Prostate gland (tissue), 2 donors: ENCODE measurements at regions not wholly inside any gene's neighbourhood (a gene's known extent, or its start where the extent isn't known, plus 50 kb on each side); places are given as distances from the start of the nearest gene placed in this dataset.
"Not testable (repeated sequence)": the region's sequence is repeated elsewhere in the genome, so short reads cannot be mapped to it uniquely, and the experiment has no call there.

Experiments
- DNase-seq: peaks from one replicate; pipeline ENCODE4 v3.0.0-alpha.2; 2019; ENCODE audit warnings: low spot score
- H3K27ac ChIP-seq, 2 donors: fragments of 200-600 bp; sonication (generic); 2 replicates each; pipeline ENCODE4 v1.5.1; 2017 to 2019
- H3K27me3 ChIP-seq: fragments of 200-600 bp; sonication (generic); replicated peaks from 2 replicates; pipeline ENCODE4 v1.5.1; 2019; ENCODE audit not compliant: insufficient read depth
- H3K36me3 ChIP-seq, 2 donors: fragments of 200-600 bp; sonication (generic); 1 replicate in 1 of 2; 2 replicates in 1 of 2; pipeline versions ENCODE4 v1.5.1 to v1.8.1; 2017 to 2019
- H3K4me1 ChIP-seq: fragments of 200-600 bp; sonication (generic); replicated peaks from 2 replicates; pipeline ENCODE4 v1.5.1; 2019
- H3K4me3 ChIP-seq, 2 donors: fragments of 200-600 bp; sonication (generic); 2 replicates each; pipeline ENCODE4 v1.5.1; 2017 to 2019
- H3K9me3 ChIP-seq: fragments of 200-600 bp; sonication (generic); 2 replicates; pipeline ENCODE4 v1.5.1; 2017
- POLR2A ChIP-seq: fragments of 450-650 bp; IDR thresholded peaks from one replicate; pipeline ENCODE4 v1.6.1; 2016; ENCODE audit warnings: antibody characterized with exemption, mild to moderate bottlenecking
- POLR2AphosphoS5 ChIP-seq: sonication (generic); formaldehyde crosslinking; IDR thresholded peaks from one replicate; pipeline ENCODE4 v1.6.1; 2017; ENCODE audit warnings: antibody characterized with exemption
- WGBS: methylation state at CpG from one replicate; pipeline ENCODE4 v1.1.5; 2018; 5-methylcytosine and 5-hydroxymethylcytosine counted together
- intact Hi-C: fragments of 100-400 bp; cut with DNase I; formaldehyde crosslinking; loops from one replicate; pipeline ENCODE4 v1.14.2; 2022
- TF ChIP-seq, protein P1 (sequence below), 4 experiments: fragments of 200-600 bp in 2 of 4; fragments of 450-650 bp in 2 of 4; sonication (generic) in 2 of 4; IDR thresholded peaks; 1 replicate in 3 of 4; 2 replicates in 1 of 4; pipeline ENCODE4 v1.5.1; 2016 to 2019; ENCODE audit warnings: antibody characterized with exemption in 4 of 4, mild to moderate bottlenecking in 2 of 4, moderate library complexity in 2 of 4

DNA sequence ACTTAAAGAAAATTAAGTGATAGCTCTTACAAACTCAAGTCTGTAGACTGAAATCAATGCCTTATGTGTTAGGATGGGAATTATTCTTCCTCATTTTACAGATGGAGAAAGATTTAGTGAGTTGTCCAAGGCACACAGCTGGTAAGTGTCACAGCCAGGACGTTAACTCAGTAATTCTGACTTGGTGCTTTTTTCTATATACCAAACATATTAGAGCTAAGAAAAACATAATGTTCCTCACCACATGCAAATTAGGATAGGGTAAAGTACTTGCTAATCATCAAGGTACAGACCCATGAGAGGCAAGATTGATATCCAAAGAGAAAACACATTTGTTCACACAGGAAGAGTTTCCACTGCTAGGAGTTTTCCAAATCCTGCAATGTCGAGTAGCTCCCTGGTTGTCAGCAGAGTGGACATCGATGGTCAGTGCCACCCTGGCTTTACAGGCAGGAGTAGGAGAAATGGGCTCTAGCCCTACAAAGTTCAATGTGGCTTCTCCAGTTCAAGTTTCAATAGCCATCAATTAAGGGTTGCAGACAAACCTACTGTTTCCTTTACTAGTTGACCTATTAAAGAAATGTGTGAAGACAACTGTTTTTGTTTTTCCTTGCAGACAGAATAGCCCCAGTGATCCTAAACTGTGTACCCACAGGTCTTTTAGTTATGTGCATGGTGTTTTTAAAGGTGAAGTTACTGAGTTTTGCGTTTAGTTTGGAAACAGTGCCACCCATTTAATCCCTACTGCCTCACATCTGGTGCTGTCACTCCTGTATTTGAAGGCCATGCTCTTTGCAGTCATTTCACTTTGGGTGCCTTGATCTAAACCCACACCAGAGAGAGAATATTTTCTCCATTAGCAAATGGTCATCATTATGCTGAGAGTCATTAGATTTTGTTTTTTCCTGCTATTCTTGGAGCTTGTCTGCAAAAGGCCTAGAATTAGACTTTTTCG, 460.8 kb upstream of the SMARCA2 start:
- no peaks in the 10 kb centered on the region for H3K4me1 ChIP-seq
- H3K36me3 ChIP-seq: no peaks in the 10 kb centered on the region
- no peak overlapping the region for H3K27ac ChIP-seq
- no peaks in the 10 kb centered on the region for H3K27me3 ChIP-seq
- 53% methylated on average over 5 of the region's 5 CpGs for WGBS
- no peak for DNase-seq
- TF ChIP-seq, protein P1, sequence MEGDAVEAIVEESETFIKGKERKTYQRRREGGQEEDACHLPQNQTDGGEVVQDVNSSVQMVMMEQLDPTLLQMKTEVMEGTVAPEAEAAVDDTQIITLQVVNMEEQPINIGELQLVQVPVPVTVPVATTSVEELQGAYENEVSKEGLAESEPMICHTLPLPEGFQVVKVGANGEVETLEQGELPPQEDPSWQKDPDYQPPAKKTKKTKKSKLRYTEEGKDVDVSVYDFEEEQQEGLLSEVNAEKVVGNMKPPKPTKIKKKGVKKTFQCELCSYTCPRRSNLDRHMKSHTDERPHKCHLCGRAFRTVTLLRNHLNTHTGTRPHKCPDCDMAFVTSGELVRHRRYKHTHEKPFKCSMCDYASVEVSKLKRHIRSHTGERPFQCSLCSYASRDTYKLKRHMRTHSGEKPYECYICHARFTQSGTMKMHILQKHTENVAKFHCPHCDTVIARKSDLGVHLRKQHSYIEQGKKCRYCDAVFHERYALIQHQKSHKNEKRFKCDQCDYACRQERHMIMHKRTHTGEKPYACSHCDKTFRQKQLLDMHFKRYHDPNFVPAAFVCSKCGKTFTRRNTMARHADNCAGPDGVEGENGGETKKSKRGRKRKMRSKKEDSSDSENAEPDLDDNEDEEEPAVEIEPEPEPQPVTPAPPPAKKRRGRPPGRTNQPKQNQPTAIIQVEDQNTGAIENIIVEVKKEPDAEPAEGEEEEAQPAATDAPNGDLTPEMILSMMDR (IDR thresholded peaks at IDR 0.05): no peak
- intact Hi-C loops: no loop called here
- H3K4me3 ChIP-seq: no peak overlapping the region
- H3K9me3 ChIP-seq: no peaks in the 10 kb centered on the region

DNA sequence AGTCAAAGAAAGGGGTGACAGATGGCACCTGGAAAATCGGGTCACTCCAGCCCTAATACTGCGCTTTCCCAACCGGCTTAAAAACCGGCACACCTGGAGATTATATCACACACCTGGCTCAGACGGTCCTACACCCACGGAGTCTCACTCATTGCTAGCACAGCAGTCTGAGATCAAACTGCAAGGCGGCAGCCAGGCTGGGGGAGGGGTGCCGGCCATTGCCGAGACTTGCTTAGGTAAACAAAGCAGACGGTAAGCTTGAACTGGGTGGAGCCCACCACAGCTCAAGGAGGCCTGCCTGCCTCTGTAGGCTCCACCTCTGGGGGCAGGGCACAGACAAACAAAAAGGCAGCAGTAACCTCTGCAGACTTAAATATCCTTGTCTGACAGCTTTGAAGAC, 456.5 kb upstream of the SMARCA2 start:
- H3K4me3 ChIP-seq, H3K36me3 ChIP-seq, H3K9me3 ChIP-seq, intact Hi-C loops, DNase-seq, H3K27ac ChIP-seq, H3K27me3 ChIP-seq, H3K4me1 ChIP-seq: not testable (repeated sequence)
- 68% methylated on average over 10 of the region's 10 CpGs for WGBS

DNA sequence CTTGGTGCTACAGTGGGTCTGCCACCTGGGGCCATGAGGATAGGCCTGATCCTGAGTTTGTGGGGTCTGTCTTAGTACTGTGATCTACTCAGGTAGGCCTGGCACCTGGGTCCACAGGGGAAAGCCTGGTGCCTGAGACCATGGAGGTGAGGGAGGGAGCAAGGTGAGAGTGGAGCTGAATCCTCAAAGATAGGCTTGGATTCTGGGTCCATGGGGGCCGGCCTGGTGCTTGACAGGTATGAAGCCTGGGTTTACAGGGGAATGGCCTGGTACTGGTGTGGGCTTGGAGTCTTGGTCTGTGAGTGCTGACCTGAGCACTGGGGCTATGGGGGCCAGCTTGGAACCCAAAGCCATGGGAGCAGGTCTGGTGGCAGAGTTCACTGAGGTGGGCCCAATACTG, 439.2 kb upstream of the SMARCA2 start:
- Histone ChIP-seq H3K4me1 (no peaks in the 10 kb centered on the region), H3K27ac (no peak overlapping the region), H3K27me3 (no peaks in the 10 kb centered on the region), H3K9me3 (no peaks in the 10 kb centered on the region), H3K4me3 (no peak overlapping the region), H3K36me3 (no peaks in the 10 kb centered on the region)
- intact Hi-C loops: no loop called here
- no peak for DNase-seq
- TF ChIP-seq, protein P1 (IDR thresholded peaks at IDR 0.05): no peak
- TF ChIP-seq POLR2AphosphoS5 (no peak), POLR2A (no peak)
- WGBS: 92% methylated on average over 1 of the region's 1 CpG

DNA sequence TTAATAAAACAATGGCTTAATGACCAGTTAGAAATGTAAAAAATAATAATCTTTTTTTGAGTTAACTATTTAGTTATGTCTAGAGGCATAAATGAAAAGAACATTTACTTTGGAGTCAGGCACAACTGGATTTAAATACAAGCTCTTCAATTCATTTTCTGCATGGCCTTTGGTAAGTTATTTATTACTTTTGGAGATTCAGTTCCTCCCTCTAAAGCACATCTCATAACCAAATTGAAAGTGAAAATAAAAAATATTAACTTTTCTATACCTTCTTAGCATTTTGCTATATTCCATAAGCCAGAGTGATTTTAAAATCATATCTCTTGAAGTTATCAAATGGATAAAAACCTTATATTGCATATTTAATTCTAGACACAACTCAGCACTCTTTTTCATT, 434.9 kb upstream of the SMARCA2 start:
- H3K4me1 ChIP-seq: no peaks in the 10 kb centered on the region
- H3K27ac ChIP-seq: no peak overlapping the region
- DNase-seq: no peak
- no peaks in the 10 kb centered on the region for H3K9me3 ChIP-seq
- no peak overlapping the region for H3K4me3 ChIP-seq
- intact Hi-C loops: no loop called here
- no peaks in the 10 kb centered on the region for H3K27me3 ChIP-seq
- no peak for TF ChIP-seq POLR2AphosphoS5
- TF ChIP-seq POLR2A: no peak
- TF ChIP-seq, protein P1 (IDR thresholded peaks at IDR 0.05): no peak
- no peaks in the 10 kb centered on the region for H3K36me3 ChIP-seq

DNA sequence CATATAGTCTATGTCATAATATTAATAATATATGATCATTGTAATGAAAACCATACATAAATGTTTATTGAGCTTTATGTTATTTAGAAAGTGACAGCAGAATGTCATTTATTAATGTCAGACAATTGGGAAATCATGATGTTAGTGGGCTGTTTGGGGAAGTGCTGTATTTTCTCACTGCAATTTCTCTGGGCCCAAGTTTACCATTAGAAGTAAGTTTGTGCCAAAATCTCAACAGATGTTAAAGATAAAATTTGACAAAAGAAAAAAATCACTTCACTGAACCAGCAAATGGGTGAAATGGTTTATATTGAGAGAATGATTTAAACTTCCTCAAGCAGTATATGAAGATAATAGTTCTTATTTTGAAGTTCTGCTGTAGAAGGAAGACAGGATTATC, 433.2 kb upstream of the SMARCA2 start:
- Histone ChIP-seq H3K36me3 (no peaks in the 10 kb centered on the region), H3K27me3 (no peaks in the 10 kb centered on the region), H3K27ac (no peak overlapping the region), H3K4me1 (no peaks in the 10 kb centered on the region), H3K4me3 (no peak overlapping the region), H3K9me3 (no peaks in the 10 kb centered on the region)
- DNase-seq: no peak
- TF ChIP-seq, protein P1 (IDR thresholded peaks at IDR 0.05): no peak
- TF ChIP-seq POLR2A: no peak
- intact Hi-C loops: no loop called here
